ENCODE measurements at regions not wholly inside any gene's neighbourhood (a gene's known extent, or its start where the extent isn't known, plus 50 kb on each side); places are given as distances from the start of the nearest gene placed in this dataset.

GRCh38 chr7:155913719-155914118 is 101.5 kb upstream of the SHH start:
- H3K4me3 ChIP-seq (replicated peaks in 1 of 3; ENCODE audit: insufficient read depth in 1 of 3, low read depth in 1 of 3, low read length in 3 of 3) = no peak overlapping the region
- H3K4me1 ChIP-seq (ENCODE audit: control insufficient read depth, extremely low read depth, insufficient read depth, low read length) = no peaks in the 10 kb centered on the region
- no peaks in the 10 kb centered on the region for H3K9me1 ChIP-seq (replicated peaks; ENCODE audit: control insufficient read depth, extremely low read depth, insufficient read depth, low read length)
- DNase-seq (ENCODE audit: low read depth, low spot score) = no peak
- ChIA-PET POLR2A (no interaction called here), CTCF (no interaction called here)
- TF ChIP-seq EZH2 (IDR thresholded peaks at IDR 0.05; ENCODE audit: borderline replicate concordance, low read depth, low read length, severe bottlenecking) (no peak), POLR2AphosphoS5 (IDR thresholded peaks at IDR 0.05; ENCODE audit: insufficient read depth, low read depth, low read length) (no peak), FOS (IDR thresholded peaks at IDR 0.05; ENCODE audit: borderline replicate concordance, insufficient read depth, low read length) (no peak), MYC (IDR thresholded peaks at IDR 0.05; ENCODE audit: low read depth, low read length) (no peak), POLR2A (IDR thresholded peaks at IDR 0.05; ENCODE audit: low read depth, low read length) (no peak), JUN (IDR thresholded peaks at IDR 0.05; ENCODE audit: borderline replicate concordance, insufficient read depth, insufficient read length, low read depth) (no peak), GATA2 (IDR thresholded peaks at IDR 0.05; ENCODE audit: insufficient read depth, insufficient read length, low read depth, low read length) (no peak)
- TF ChIP-seq, protein P1, sequence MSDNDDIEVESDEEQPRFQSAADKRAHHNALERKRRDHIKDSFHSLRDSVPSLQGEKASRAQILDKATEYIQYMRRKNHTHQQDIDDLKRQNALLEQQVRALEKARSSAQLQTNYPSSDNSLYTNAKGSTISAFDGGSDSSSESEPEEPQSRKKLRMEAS (IDR thresholded peaks at IDR 0.05; ENCODE audit: insufficient read depth, insufficient read length) = no peak
- TF ChIP-seq, protein P2, sequence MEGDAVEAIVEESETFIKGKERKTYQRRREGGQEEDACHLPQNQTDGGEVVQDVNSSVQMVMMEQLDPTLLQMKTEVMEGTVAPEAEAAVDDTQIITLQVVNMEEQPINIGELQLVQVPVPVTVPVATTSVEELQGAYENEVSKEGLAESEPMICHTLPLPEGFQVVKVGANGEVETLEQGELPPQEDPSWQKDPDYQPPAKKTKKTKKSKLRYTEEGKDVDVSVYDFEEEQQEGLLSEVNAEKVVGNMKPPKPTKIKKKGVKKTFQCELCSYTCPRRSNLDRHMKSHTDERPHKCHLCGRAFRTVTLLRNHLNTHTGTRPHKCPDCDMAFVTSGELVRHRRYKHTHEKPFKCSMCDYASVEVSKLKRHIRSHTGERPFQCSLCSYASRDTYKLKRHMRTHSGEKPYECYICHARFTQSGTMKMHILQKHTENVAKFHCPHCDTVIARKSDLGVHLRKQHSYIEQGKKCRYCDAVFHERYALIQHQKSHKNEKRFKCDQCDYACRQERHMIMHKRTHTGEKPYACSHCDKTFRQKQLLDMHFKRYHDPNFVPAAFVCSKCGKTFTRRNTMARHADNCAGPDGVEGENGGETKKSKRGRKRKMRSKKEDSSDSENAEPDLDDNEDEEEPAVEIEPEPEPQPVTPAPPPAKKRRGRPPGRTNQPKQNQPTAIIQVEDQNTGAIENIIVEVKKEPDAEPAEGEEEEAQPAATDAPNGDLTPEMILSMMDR (IDR thresholded peaks at IDR 0.05; ENCODE audit: extremely low read depth in 1 of 2, insufficient read depth in 1 of 2, low read depth in 1 of 2, low read length in 2 of 2) = no peak
- dilution Hi-C loops (cut with MboI; ENCODE audit: extremely low pct_ligation_motif_present, low sequenced_read_pairs) (no loop called here), intact Hi-C loops (cut with micrococcal nuclease) (no loop called here)
- no peaks in the 10 kb centered on the region for H3K9me3 ChIP-seq (replicated peaks; ENCODE audit: control insufficient read depth, insufficient read depth, low read length)
- no peaks in the 10 kb centered on the region for H3K79me2 ChIP-seq (ENCODE audit: control insufficient read depth, insufficient read depth, low read length)
- no peak overlapping the region for H3K4me2 ChIP-seq (ENCODE audit: insufficient read depth, low read length)
- no peaks in the 10 kb centered on the region for H3K36me3 ChIP-seq (ENCODE audit: control insufficient read depth in 2 of 2, extremely low read depth in 1 of 2, insufficient read depth in 2 of 2, low read length in 2 of 2)
- H3K9ac ChIP-seq (replicated peaks; ENCODE audit: extremely low read depth, insufficient read depth, low read length) = no peak overlapping the region
- H4K20me1 ChIP-seq (replicated peaks; ENCODE audit: control insufficient read depth, extremely low read depth, insufficient read depth, low read length) = no peaks in the 10 kb centered on the region
- FAIRE-seq = no peak
- H3K27ac ChIP-seq (ENCODE audit: insufficient read depth, low read depth, low read length) = no peak overlapping the region
- H3K27me3 ChIP-seq (ENCODE audit: control insufficient read depth in 2 of 2, insufficient read depth in 2 of 2, low read length in 2 of 2) = no peaks in the 10 kb centered on the region
- no peak overlapping the region for H2AFZ ChIP-seq (ENCODE audit: low read depth, low read length)
- no TSS peak for BruUV-seq (replicated peaks)
